PC-9 (cell line): ENCODE measurements at regions not wholly inside any gene's neighbourhood (a gene's known extent, or its start where the extent isn't known, plus 50 kb on each side); places are given as distances from the start of the nearest gene placed in this dataset.
A peak's percentile ranks its signal among the peaks of the same experiment; 100 is the strongest.

ENCODE experiments used
- BruUV-seq: library from RNA; stranded (reverse); fragments of 400-500 nt; replicated peaks from 2 replicates; lab custom pipeline; 2021; lab: Mats Ljungman, UMichigan
- CTCF ChIA-PET: fragments of 300-600 bp; sonication (Branson Sonifier 250); formaldehyde crosslinking; loops from one replicate; lab custom pipeline; 2022; ENCODE audit warnings: antibody characterized with exemption; lab: Charles Lee
- POLR2A ChIA-PET: fragments of 300-600 bp; sonication (Branson Sonifier 250); formaldehyde crosslinking; loops from one replicate; lab custom pipeline; 2022; ENCODE audit warnings: antibody characterized with exemption; ENCODE audit not compliant: unreplicated experiment; lab: Charles Lee
- DNase-seq, 2 experiments: peaks; one replicate each; pipeline versions ENCODE4 v3.0.0 to v3.0.0-alpha.2; 2015 to 2022; ENCODE audit warnings: mixed read lengths in 1 of 2
- H2AFZ ChIP-seq: fragments of 200-600 bp; sonication (generic); 2 replicates; pipeline ENCODE4 v1.8.1; 2017; ENCODE audit warnings: antibody characterized with exemption
- H3F3A ChIP-seq: fragments of 200-600 bp; sonication (generic); 2 replicates; pipeline ENCODE4 v1.8.1; 2017; ENCODE audit warnings: antibody characterized with exemption, mild to moderate bottlenecking, low read depth; ENCODE audit not compliant: insufficient read depth
- H3K27ac ChIP-seq: fragments of 200-600 bp; sonication (generic); 2 replicates; pipeline ENCODE4 v1.6.1; 2016; ENCODE audit warnings: mixed run types
- H3K27me3 ChIP-seq: fragments of 200-600 bp; sonication (generic); 2 replicates; pipeline ENCODE4 v1.6.1; 2016; ENCODE audit warnings: low read depth, mixed run types; ENCODE audit not compliant: insufficient read depth
- H3K36me3 ChIP-seq: fragments of 200-600 bp; sonication (generic); 2 replicates; pipeline ENCODE4 v1.6.1; 2016; ENCODE audit warnings: low read depth, mixed run types
- H3K4me1 ChIP-seq: fragments of 200-600 bp; sonication (generic); replicated peaks from 2 replicates; pipeline ENCODE4 v1.6.1; 2016; ENCODE audit warnings: mixed run types; ENCODE audit not compliant: insufficient read depth
- H3K4me2 ChIP-seq: fragments of 200-600 bp; sonication (generic); 2 replicates; pipeline ENCODE4 v1.6.1; 2017; ENCODE audit warnings: mixed run types
- H3K4me3 ChIP-seq: fragments of 200-600 bp; sonication (generic); 2 replicates; pipeline ENCODE4 v1.6.1; 2016; ENCODE audit warnings: mixed run types
- H3K79me2 ChIP-seq: fragments of 200-600 bp; sonication (generic); 2 replicates; pipeline ENCODE4 v1.6.1; 2017; ENCODE audit warnings: low read depth, mixed run types
- H3K9me2 ChIP-seq: fragments of 200-600 bp; sonication (generic); 2 replicates; pipeline ENCODE4 v1.8.1; 2017; ENCODE audit warnings: mild to moderate bottlenecking; ENCODE audit not compliant: insufficient read depth
- H3K9me3 ChIP-seq: fragments of 200-600 bp; sonication (generic); 2 replicates; pipeline ENCODE4 v1.8.1; 2016; ENCODE audit warnings: low read depth; ENCODE audit not compliant: insufficient read depth
- H4K20me1 ChIP-seq: fragments of 200-600 bp; sonication (generic); 2 replicates; pipeline ENCODE4 v1.8.1; 2017; ENCODE audit not compliant: insufficient read depth
- CTCF ChIP-seq: fragments of 200-600 bp; sonication (generic); conservative IDR thresholded peaks from 2 replicates; pipeline ENCODE4 v1.6.1; 2017; ENCODE audit warnings: mixed run types, antibody characterized with exemption, mild to moderate bottlenecking, moderate library complexity
- EZH2 ChIP-seq: fragments of 200-600 bp; sonication (generic); IDR thresholded peaks from 2 replicates; pipeline ENCODE4 v1.8.0; 2017; ENCODE audit warnings: antibody characterized with exemption, low read depth
- intact Hi-C: fragments of 100-400 bp; cut with micrococcal nuclease; formaldehyde crosslinking; loops from one replicate; pipeline ENCODE4 v1.10.0; 2022; ENCODE audit not compliant: unreplicated experiment

GRCh38 chr4:159598602-159599001 is 495.7 kb downstream of the RAPGEF2 start:
- CTCF ChIA-PET, result no interaction called here
- intact Hi-C loops, result no loop called here
- no peak overlapping the region for H3K4me3 ChIP-seq

GRCh38 chr4:159600061-159600460 is 497.2 kb downstream of the RAPGEF2 start:
- no peak overlapping the region for H3K4me2 ChIP-seq
- no peaks in the 10 kb centered on the region for H4K20me1 ChIP-seq
- ChIA-PET POLR2A (no interaction called here), CTCF (no interaction called here)
- H3K36me3 ChIP-seq, result no peaks in the 10 kb centered on the region
- H3K9me3 ChIP-seq, result no peaks in the 10 kb centered on the region
- H3K27me3 ChIP-seq, result no peaks in the 10 kb centered on the region
- BruUV-seq, result no TSS peak
- no peak for TF ChIP-seq EZH2
- no peak for TF ChIP-seq CTCF
- intact Hi-C loops, result no loop called here
- no peak for DNase-seq
- no peaks in the 10 kb centered on the region for H3F3A ChIP-seq
- no peaks in the 10 kb centered on the region for H3K79me2 ChIP-seq
- H3K9me2 ChIP-seq, result no peaks in the 10 kb centered on the region
- no peak overlapping the region for H3K27ac ChIP-seq
- no peak overlapping the region for H2AFZ ChIP-seq
- H3K4me3 ChIP-seq, result no peak overlapping the region
- H3K4me1 ChIP-seq, result no peaks in the 10 kb centered on the region

More at GRCh38 chr4:159598602-159599001, 495.7 kb downstream of the RAPGEF2 start:
- POLR2A ChIA-PET, result no interaction called here
- Histone ChIP-seq H3F3A (no peaks in the 10 kb centered on the region), H4K20me1 (no peaks in the 10 kb centered on the region), H3K27me3 (no peaks in the 10 kb centered on the region), H3K79me2 (no peaks in the 10 kb centered on the region), H2AFZ (no peak overlapping the region), H3K36me3 (no peaks in the 10 kb centered on the region), H3K27ac (no peak overlapping the region), H3K4me2 (no peak overlapping the region), H3K9me2 (no peaks in the 10 kb centered on the region), H3K4me1 (no peaks in the 10 kb centered on the region), H3K9me3 (no peaks in the 10 kb centered on the region)
- no peak for DNase-seq
- BruUV-seq, result no TSS peak
- no peak for TF ChIP-seq EZH2

- no peaks in the 10 kb centered on the region for H3K27me3 ChIP-seq
- no peak for TF ChIP-seq EZH2
- no peak for TF ChIP-seq CTCF
- POLR2A ChIA-PET, result no interaction called here
Observed at GRCh38 chr4:159604781-159605180, 501.9 kb downstream of the RAPGEF2 start.

GRCh38 chr4:159606835-159607234 is 504.0 kb downstream of the RAPGEF2 start:
- no TSS peak for BruUV-seq
- DNase-seq, result peak in 1 of 2 experiments; percentile 73
- Histone ChIP-seq H3K36me3 (no peaks in the 10 kb centered on the region), H3K79me2 (no peaks in the 10 kb centered on the region), H3K27ac (no peak overlapping the region), H3K4me2 (no peak overlapping the region), H2AFZ (no peak overlapping the region), H3K27me3 (no peaks in the 10 kb centered on the region), H3K4me3 (no peak overlapping the region), H3F3A (no peaks in the 10 kb centered on the region), H4K20me1 (no peaks in the 10 kb centered on the region), H3K4me1 (0 out of 2 replicates have a peak, but pooled peaks cover 16% of the 10 kb centered on the region), H3K9me3 (no peaks in the 10 kb centered on the region), H3K9me2 (no peaks in the 10 kb centered on the region)
- TF ChIP-seq CTCF (no peak), EZH2 (no peak)
- ChIA-PET CTCF (no interaction called here), POLR2A (no interaction called here)
- intact Hi-C loops, result no loop called here

More at GRCh38 chr4:159604781-159605180, 501.9 kb downstream of the RAPGEF2 start:
- DNase-seq, result no peak
- Histone ChIP-seq H3K79me2 (no peaks in the 10 kb centered on the region), H3F3A (no peaks in the 10 kb centered on the region), H3K4me3 (no peak overlapping the region), H3K9me3 (no peaks in the 10 kb centered on the region), H4K20me1 (no peaks in the 10 kb centered on the region), H3K36me3 (no peaks in the 10 kb centered on the region), H3K27ac (no peak overlapping the region), H2AFZ (no peak overlapping the region), H3K4me1 (0 out of 2 replicates have a peak, but pooled peaks cover 16% of the 10 kb centered on the region), H3K4me2 (no peak overlapping the region), H3K9me2 (no peaks in the 10 kb centered on the region)
- intact Hi-C loops, result no loop called here
- CTCF ChIA-PET, result interaction anchor here (0.6 kb wide), 1 partner anchor 1507 kb away, joined by 3 read pairs; no protein-coding TSS in a partner anchor
- no TSS peak for BruUV-seq
